Hepatocyte (in vitro differentiated cells): ENCODE measurements at regions not wholly inside any gene's neighbourhood (a gene's known extent, or its start where the extent isn't known, plus 50 kb on each side); places are given as distances from the start of the nearest gene placed in this dataset.

ENCODE experiments used
- DNase-seq: peaks from one replicate; pipeline ENCODE4 v3.0.0-alpha.2; 2016; ENCODE audit warnings: low spot score
- H2AFZ ChIP-seq: fragments of 200-600 bp; sonication (generic); 2 replicates; pipeline ENCODE4 v1.6.0; 2016; ENCODE audit warnings: antibody characterized with exemption, mild to moderate bottlenecking
- H3K27ac ChIP-seq: fragments of 200-600 bp; sonication (generic); 2 replicates; pipeline ENCODE4 v1.5.1; 2016; ENCODE audit warnings: mild to moderate bottlenecking
- H3K27me3 ChIP-seq: fragments of 200-600 bp; sonication (generic); 2 replicates; pipeline ENCODE4 v1.6.1; 2016
- H3K36me3 ChIP-seq: fragments of 200-600 bp; sonication (generic); replicated peaks from 2 replicates; pipeline ENCODE4 v1.5.1; 2016; ENCODE audit warnings: low read depth; ENCODE audit not compliant: insufficient read depth
- H3K4me1 ChIP-seq: fragments of 200-600 bp; sonication (generic); 2 replicates; pipeline ENCODE4 v1.5.1; 2016; ENCODE audit warnings: mild to moderate bottlenecking, moderate library complexity; ENCODE audit not compliant: insufficient read depth
- H3K4me2 ChIP-seq: fragments of 200-600 bp; sonication (generic); 2 replicates; pipeline ENCODE4 v1.6.0; 2016
- H3K4me3 ChIP-seq: fragments of 200-600 bp; sonication (generic); 2 replicates; pipeline ENCODE4 v1.5.1; 2016; ENCODE audit warnings: mild to moderate bottlenecking
- H3K79me2 ChIP-seq: fragments of 200-600 bp; sonication (generic); 2 replicates; pipeline ENCODE4 v1.6.0; 2017; ENCODE audit warnings: mild to moderate bottlenecking
- H3K9me2 ChIP-seq: fragments of 200-600 bp; sonication (generic); replicated peaks from 2 replicates; pipeline ENCODE4 v1.6.0; 2017; ENCODE audit warnings: mild to moderate bottlenecking; ENCODE audit not compliant: insufficient read depth
- H3K9me3 ChIP-seq: fragments of 200-600 bp; sonication (generic); 2 replicates; pipeline ENCODE4 v1.5.1; 2016; ENCODE audit warnings: low read depth, mild to moderate bottlenecking
- H4K20me1 ChIP-seq: fragments of 200-600 bp; sonication (generic); 2 replicates; pipeline ENCODE4 v1.6.0; 2016; ENCODE audit warnings: mild to moderate bottlenecking; ENCODE audit not compliant: insufficient read depth, poor library complexity, severe bottlenecking
- CTCF ChIP-seq: fragments of 200-600 bp; sonication (generic); IDR thresholded peaks from 2 replicates; pipeline ENCODE4 v1.5.1; 2016; ENCODE audit warnings: antibody characterized with exemption, mild to moderate bottlenecking; ENCODE audit not compliant: poor library complexity
- EZH2 ChIP-seq: fragments of 200-600 bp; sonication (generic); IDR thresholded peaks from 2 replicates; pipeline ENCODE4 v1.6.1; 2016; ENCODE audit warnings: antibody characterized with exemption, mild to moderate bottlenecking, borderline replicate concordance
- EZH2phosphoT487 ChIP-seq: fragments of 200-600 bp; sonication (generic); IDR thresholded peaks from one replicate; pipeline ENCODE4 v1.6.1; 2018; ENCODE audit warnings: antibody characterized with exemption, mild to moderate bottlenecking, low read depth, moderate library complexity; ENCODE audit not compliant: unreplicated experiment, severe bottlenecking
- WGBS: methylation state at CpG from one replicate; pipeline ENCODE4 v1.1.6; 2016; ENCODE audit warnings: low lambda C conversion rate; ENCODE audit errors: missing lambda C conversion rate; 5-methylcytosine and 5-hydroxymethylcytosine counted together

GRCh38 chr11:104799251-104799650, 99.0 kb downstream of the CASP12 start:
- Histone ChIP-seq H3K4me2 (no peak overlapping the region), H2AFZ (no peak overlapping the region)

GRCh38 chr11:104798789-104799188, 99.5 kb downstream of the CASP12 start:
- no peaks in the 10 kb centered on the region for H3K79me2 ChIP-seq
- H3K9me3 ChIP-seq: no peaks in the 10 kb centered on the region
- H4K20me1 ChIP-seq: no peaks in the 10 kb centered on the region
- WGBS: 83% methylated on average over 1 of the region's 1 CpG
- no peaks in the 10 kb centered on the region for H3K9me2 ChIP-seq
- H3K4me1 ChIP-seq: no peaks in the 10 kb centered on the region
- no peaks in the 10 kb centered on the region for H3K27me3 ChIP-seq
- no peak overlapping the region for H2AFZ ChIP-seq
- H3K27ac ChIP-seq: no peak overlapping the region
- no peak for TF ChIP-seq CTCF
- TF ChIP-seq EZH2phosphoT487: no peak
- TF ChIP-seq EZH2: no peak
- H3K4me3 ChIP-seq: no peak overlapping the region
- H3K4me2 ChIP-seq: no peak overlapping the region
- no peak for DNase-seq
- no peaks in the 10 kb centered on the region for H3K36me3 ChIP-seq

More at GRCh38 chr11:104799251-104799650, 99.0 kb downstream of the CASP12 start:
- no peak for DNase-seq
- no peaks in the 10 kb centered on the region for H3K4me1 ChIP-seq
- no peaks in the 10 kb centered on the region for H3K9me3 ChIP-seq
- no peak overlapping the region for H3K27ac ChIP-seq
- H3K4me3 ChIP-seq: no peak overlapping the region
- H4K20me1 ChIP-seq: no peaks in the 10 kb centered on the region
- no peaks in the 10 kb centered on the region for H3K36me3 ChIP-seq
- no peaks in the 10 kb centered on the region for H3K79me2 ChIP-seq
- H3K27me3 ChIP-seq: no peaks in the 10 kb centered on the region
- no peak for TF ChIP-seq CTCF
- no peak for TF ChIP-seq EZH2
- no peak for TF ChIP-seq EZH2phosphoT487
- WGBS: 95% methylated on average over 1 of the region's 1 CpG
- no peaks in the 10 kb centered on the region for H3K9me2 ChIP-seq

- H4K20me1 ChIP-seq: no peaks in the 10 kb centered on the region
- no peaks in the 10 kb centered on the region for H3K27me3 ChIP-seq
- H3K4me3 ChIP-seq: no peak overlapping the region
- H3K79me2 ChIP-seq: no peaks in the 10 kb centered on the region
- no peaks in the 10 kb centered on the region for H3K4me1 ChIP-seq
- H3K4me2 ChIP-seq: no peak overlapping the region
- no peak overlapping the region for H3K27ac ChIP-seq
- no peaks in the 10 kb centered on the region for H3K9me2 ChIP-seq
- TF ChIP-seq EZH2phosphoT487: no peak
- no peak for TF ChIP-seq EZH2
- H3K36me3 ChIP-seq: no peaks in the 10 kb centered on the region
- H2AFZ ChIP-seq: no peak overlapping the region
- DNase-seq: no peak
- H3K9me3 ChIP-seq: no peaks in the 10 kb centered on the region
Measured at GRCh38 chr11:104796301-104796700, 102.0 kb downstream of the CASP12 start.

GRCh38 chr11:104795501-104796213, 102.6 kb downstream of the CASP12 start:
- Histone ChIP-seq H3K79me2 (no peaks in the 10 kb centered on the region), H3K27me3 (no peaks in the 10 kb centered on the region), H3K4me3 (no peak overlapping the region), H3K36me3 (no peaks in the 10 kb centered on the region), H3K9me3 (no peaks in the 10 kb centered on the region), H3K27ac (no peak overlapping the region), H4K20me1 (no peaks in the 10 kb centered on the region), H3K4me1 (no peaks in the 10 kb centered on the region), H2AFZ (no peak overlapping the region), H3K9me2 (no peaks in the 10 kb centered on the region), H3K4me2 (no peak overlapping the region)
- 86% methylated on average over 5 of the region's 5 CpGs for WGBS
- TF ChIP-seq EZH2phosphoT487 (no peak), EZH2 (no peak), CTCF (no peak)
- DNase-seq: no peak
